ENCODE measurements at regions not wholly inside any gene's neighbourhood (a gene's known extent, or its start where the extent isn't known, plus 50 kb on each side); places are given as distances from the start of the nearest gene placed in this dataset.
"Not testable (repeated sequence)": the region's sequence is repeated elsewhere in the genome, so short reads cannot be mapped to it uniquely, and the experiment has no call there.

DNA sequence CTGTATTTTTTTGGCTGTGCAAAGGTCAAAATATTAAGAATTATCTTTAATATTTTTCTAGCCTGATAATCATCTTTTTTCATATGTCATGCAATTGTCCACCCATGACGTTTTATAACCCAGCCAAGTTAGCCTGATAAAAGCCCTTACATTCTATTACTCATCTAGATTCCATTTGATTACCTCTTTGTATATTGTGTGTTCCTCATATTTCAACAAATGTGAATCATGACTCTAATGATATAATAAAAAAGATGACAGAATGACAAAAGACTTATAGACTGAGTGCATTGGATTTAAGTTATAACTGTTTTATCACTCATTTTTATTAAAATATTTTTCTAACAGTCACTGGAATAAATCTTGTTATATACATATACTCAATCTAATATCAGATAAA lies 1560.0 kb upstream of the LRRTM3 start:
- Mint-ChIP-seq H3K9me3 (peaks cover 7% of the 10 kb centered on the region), H3K36me3 (ENCODE audit: insufficient read depth) (no peaks in the 10 kb centered on the region), H3K27me3 (ENCODE audit: low read depth) (no peaks in the 10 kb centered on the region), H3K4me1 (ENCODE audit: low read depth) (no peaks in the 10 kb centered on the region), H3K4me3 (no peak overlapping the region)
- ATAC-seq (no peak), DNase-seq (no peak)

DNA sequence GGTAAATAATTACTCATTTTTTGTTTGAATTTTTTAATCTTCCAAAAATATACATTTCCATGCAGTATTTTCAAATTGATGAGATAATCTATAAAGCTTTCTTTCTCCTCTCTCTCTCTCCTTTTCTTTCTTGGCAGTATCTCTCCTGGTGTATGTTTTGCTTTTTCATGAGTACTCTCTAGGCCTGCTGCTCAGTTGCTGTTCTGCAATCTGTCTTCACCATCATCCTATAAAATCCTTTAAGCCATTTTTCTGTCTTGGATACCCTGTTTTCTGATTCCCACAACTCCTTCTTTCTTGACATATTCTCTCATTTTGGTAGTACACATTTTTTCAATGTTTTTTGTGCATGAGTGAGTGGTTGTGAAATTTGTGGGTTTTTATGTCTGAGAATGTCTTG lies 1558.1 kb upstream of the LRRTM3 start:
- no peak overlapping the region for H3K4me3 Mint-ChIP-seq
- H3K4me1 Mint-ChIP-seq (ENCODE audit: low read depth), result no peaks in the 10 kb centered on the region

DNA sequence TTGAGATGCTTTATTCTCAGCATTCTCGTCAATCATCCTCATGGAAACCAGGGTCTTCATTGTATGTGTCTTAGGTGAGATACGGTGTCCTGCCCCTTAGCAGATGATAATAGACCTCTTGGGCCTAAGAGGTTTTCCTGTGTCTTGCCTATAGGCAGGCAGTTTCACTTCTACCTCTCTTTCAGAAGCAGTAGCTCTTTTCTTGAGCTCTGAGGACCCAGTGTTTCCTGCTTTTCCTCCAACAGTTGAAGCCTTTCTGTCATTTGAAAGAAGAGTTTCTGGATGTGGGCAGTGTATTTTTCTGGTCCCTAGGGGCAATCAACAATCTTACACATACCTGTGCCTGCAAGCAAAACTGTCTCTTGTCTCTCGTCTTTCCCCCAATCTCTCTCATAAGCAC lies 1550.3 kb upstream of the LRRTM3 start:
- Mint-ChIP-seq H3K36me3 (ENCODE audit: insufficient read depth) (no peaks in the 10 kb centered on the region), H3K4me1 (ENCODE audit: low read depth) (no peaks in the 10 kb centered on the region), H3K27me3 (ENCODE audit: low read depth) (no peaks in the 10 kb centered on the region), H3K9me3 (no peaks in the 10 kb centered on the region), H3K4me3 (no peak overlapping the region)
- ATAC-seq, result no peak
- DNase-seq, result no peak

More for the DNA sequence above, 1558.1 kb upstream of the LRRTM3 start:
- peaks cover 7% of the 10 kb centered on the region for H3K9me3 Mint-ChIP-seq
- ATAC-seq, result no peak
- H3K36me3 Mint-ChIP-seq (ENCODE audit: insufficient read depth), result no peaks in the 10 kb centered on the region
- DNase-seq, result no peak
- H3K27me3 Mint-ChIP-seq (ENCODE audit: low read depth), result no peaks in the 10 kb centered on the region

DNA sequence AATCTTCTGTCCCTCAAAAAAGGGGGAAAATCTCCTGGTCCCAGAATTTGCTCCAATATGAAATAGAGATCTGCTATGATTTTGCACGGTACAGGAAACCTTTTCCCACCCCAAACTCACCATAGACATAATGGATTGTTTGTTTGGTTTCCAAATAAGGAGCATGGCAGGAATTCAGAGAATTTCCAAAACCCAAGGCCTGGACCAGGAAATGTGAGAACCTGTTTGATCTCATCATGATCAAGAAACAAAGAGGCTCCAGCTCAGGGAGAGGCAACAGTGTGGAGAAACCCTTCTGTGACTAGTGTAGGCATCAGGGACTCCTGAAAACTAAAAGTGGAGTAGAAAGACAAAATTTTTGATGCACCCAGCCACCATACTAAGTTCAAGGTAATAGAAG lies 1548.1 kb upstream of the LRRTM3 start:
- DNase-seq, result no peak
- no peak for ATAC-seq
- Mint-ChIP-seq H3K27me3 (ENCODE audit: low read depth) (no peaks in the 10 kb centered on the region), H3K4me1 (ENCODE audit: low read depth) (no peaks in the 10 kb centered on the region), H3K4me3 (no peak overlapping the region), H3K36me3 (ENCODE audit: insufficient read depth) (no peaks in the 10 kb centered on the region), H3K9me3 (no peaks in the 10 kb centered on the region)

DNA sequence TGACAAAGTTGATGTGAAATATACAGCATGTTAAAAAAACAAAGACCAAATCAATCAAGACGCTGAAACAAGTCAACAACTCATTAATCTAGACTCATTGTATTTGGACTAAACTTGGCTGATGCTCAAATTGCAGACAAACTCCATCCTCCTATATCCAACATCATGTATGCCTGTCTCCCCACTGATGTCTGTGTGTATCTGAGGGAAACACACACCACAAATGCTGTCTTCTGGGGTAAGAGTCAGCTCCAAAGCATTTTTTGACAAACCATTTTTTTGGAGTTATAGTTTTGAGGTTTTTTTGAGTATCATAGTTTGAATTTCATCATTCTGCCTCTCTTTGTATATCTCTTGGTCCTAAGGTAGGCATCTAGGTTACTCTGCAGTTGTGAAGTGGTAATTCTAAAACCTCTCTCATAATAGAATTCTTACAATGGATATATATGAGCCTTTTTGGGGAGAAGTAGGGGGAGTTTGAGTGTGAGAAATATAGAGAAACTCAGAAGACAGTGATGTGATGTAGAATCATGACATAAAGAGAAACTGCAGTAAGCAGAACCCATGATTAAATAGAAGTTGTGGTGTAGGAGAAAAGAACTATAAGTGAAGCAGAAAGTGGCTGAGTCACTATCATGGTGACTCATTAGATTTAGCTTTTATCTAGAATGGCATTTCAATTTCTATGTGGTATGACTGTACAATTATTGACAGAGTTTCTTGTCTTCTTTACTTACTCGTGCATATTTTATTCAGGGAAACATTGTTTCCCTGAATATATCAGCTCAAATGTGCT lies 1531.1 kb upstream of the LRRTM3 start:
- ATAC-seq (no peak), DNase-seq (no peak)
- Mint-ChIP-seq H3K4me3 (no peak overlapping the region), H3K4me1 (ENCODE audit: low read depth) (no peaks in the 10 kb centered on the region), H3K36me3 (ENCODE audit: insufficient read depth) (no peaks in the 10 kb centered on the region), H3K9me3 (peaks cover 11% of the 10 kb centered on the region), H3K27me3 (ENCODE audit: low read depth) (no peaks in the 10 kb centered on the region)

DNA sequence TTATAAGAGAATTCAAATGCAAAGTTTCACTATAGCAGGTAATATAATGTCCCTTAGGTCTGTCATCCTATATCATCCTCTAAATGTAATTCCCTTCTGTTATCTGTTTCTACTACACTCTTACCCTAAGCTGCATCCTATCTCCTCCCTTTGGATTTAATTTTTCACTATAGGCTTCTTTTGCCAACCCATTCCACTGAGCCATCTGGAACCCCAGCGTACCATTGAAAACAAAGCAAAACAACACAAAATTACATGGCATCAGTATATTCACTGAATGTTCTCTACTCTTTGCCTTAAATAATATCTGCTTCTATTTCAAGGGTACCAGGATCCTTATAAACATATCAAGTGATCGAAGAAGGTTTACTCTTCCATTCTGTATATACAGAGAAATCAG lies 1530.2 kb upstream of the LRRTM3 start:
- H3K36me3 Mint-ChIP-seq (ENCODE audit: insufficient read depth), result no peaks in the 10 kb centered on the region
- H3K4me1 Mint-ChIP-seq (ENCODE audit: low read depth), result no peaks in the 10 kb centered on the region
- DNase-seq (no peak), ATAC-seq (no peak)
- H3K4me3 Mint-ChIP-seq, result no peak overlapping the region
- peaks cover 11% of the 10 kb centered on the region for H3K9me3 Mint-ChIP-seq
- no peaks in the 10 kb centered on the region for H3K27me3 Mint-ChIP-seq (ENCODE audit: low read depth)

DNA sequence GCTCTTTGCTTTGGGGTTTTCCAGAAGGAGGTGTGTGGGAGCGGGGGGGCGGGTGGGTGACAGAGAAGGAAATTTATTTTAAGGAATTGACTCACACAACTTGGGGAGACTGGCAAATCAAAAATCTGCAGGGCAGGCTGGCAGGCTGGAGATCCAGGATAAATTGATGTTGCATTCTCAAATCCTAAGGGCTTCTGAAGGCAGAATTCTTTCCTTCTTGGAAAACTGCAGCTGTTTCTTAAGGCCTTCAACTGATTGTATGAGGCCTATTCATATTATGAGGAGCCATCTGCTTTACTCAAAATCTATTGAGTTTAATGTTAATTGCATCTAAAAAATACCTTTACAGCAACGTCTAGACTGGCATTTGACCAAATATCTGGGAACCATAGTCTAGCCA lies 1528.8 kb upstream of the LRRTM3 start:
- Mint-ChIP-seq H3K36me3 (ENCODE audit: insufficient read depth) (no peaks in the 10 kb centered on the region), H3K4me1 (ENCODE audit: low read depth) (no peaks in the 10 kb centered on the region), H3K4me3 (no peak overlapping the region), H3K9me3 (peaks cover 11% of the 10 kb centered on the region), H3K27me3 (ENCODE audit: low read depth) (no peaks in the 10 kb centered on the region)
- DNase-seq, result no peak
- ATAC-seq, result no peak

DNA sequence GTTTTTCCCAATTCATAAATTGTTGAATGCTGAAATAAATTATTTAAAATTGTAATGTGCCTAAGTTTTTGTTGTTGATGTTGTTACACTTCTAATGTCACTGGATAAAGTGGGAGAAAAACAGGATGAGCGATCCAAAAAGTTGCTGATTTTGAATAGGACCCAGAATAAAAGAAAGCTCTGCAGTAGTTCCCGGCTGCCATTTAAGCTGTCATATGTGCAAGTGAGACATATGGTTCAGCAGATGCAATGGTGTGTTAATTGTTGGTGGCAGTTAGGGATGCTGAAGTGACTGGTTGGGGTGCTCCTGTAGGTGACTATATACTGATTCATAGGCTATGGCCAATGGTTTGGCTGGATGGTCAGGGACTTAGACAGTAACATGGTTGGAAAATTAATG lies 1517.4 kb upstream of the LRRTM3 start:
- Mint-ChIP-seq H3K9me3 (no peaks in the 10 kb centered on the region), H3K27me3 (ENCODE audit: low read depth) (no peaks in the 10 kb centered on the region), H3K36me3 (ENCODE audit: insufficient read depth) (no peaks in the 10 kb centered on the region), H3K4me3 (no peak overlapping the region), H3K4me1 (ENCODE audit: low read depth) (no peaks in the 10 kb centered on the region)
- ATAC-seq (no peak), DNase-seq (no peak)

DNA sequence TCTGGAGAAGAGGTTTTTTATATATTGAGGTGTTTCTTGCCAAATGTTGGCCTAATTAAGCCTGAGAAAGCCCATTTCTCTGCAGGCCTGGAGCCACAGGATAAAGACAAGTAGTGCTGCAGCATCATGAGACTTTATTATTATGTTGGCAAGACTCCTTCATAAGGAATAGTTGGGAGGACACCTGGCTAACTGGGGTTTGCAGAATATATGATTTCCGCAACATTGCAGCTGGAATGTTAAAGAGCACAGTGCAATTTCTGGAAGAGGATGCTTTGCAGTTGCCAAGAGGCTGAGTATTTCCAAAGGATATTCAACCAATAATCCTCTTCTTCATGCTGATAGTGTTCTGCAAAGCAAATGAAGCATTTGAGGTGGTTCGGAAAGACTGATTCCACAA lies 1512.8 kb upstream of the LRRTM3 start:
- H3K27me3 Mint-ChIP-seq (ENCODE audit: low read depth), result no peaks in the 10 kb centered on the region
- H3K4me3 Mint-ChIP-seq, result no peak overlapping the region
- no peaks in the 10 kb centered on the region for H3K4me1 Mint-ChIP-seq (ENCODE audit: low read depth)
- peaks cover 3% of the 10 kb centered on the region for H3K9me3 Mint-ChIP-seq
- ATAC-seq (no peak), DNase-seq (no peak)
- no peaks in the 10 kb centered on the region for H3K36me3 Mint-ChIP-seq (ENCODE audit: insufficient read depth)

DNA sequence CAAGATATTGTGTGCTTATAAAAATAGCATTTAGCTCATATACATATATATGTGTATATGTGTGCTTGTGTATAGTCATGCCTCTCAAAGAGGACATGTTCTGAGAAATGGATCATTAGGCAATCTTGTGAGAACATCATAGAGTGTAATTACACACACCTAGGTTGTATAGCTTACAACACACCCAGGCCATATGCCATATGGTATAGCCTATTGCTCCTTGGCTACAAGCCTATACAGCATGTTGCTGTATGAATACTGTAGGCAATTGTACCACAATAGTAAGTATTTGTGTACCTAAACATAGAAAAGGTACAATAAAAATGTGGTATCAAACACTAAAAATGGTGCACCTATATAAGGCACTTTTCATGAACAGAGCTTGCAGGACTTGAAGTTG lies 1510.5 kb upstream of the LRRTM3 start:
- H3K9me3 Mint-ChIP-seq, result peaks cover 7% of the 10 kb centered on the region
- H3K4me1 Mint-ChIP-seq (ENCODE audit: low read depth), result no peaks in the 10 kb centered on the region
- DNase-seq (no peak), ATAC-seq (no peak)
- no peaks in the 10 kb centered on the region for H3K36me3 Mint-ChIP-seq (ENCODE audit: insufficient read depth)
- no peak overlapping the region for H3K4me3 Mint-ChIP-seq
- H3K27me3 Mint-ChIP-seq (ENCODE audit: low read depth), result no peaks in the 10 kb centered on the region

DNA sequence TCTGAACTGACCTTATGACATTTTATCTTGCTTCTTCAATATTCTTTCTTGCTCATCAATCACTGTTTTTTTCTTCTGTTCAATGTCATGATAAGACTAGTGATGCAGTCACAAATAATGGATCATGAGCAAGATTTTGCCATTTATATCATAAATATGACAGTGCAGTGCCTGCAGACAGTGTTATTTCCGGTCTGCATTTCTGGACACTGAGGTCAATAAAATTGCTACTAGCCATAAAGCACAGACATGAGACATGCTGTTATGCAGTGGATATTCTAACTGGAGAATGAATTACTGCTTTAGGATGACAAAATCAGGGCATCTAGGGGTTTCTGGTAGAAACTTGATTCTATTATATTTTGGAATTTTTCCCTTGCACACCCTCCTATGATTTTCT lies 1509.7 kb upstream of the LRRTM3 start:
- no peaks in the 10 kb centered on the region for H3K27me3 Mint-ChIP-seq (ENCODE audit: low read depth)
- no peaks in the 10 kb centered on the region for H3K36me3 Mint-ChIP-seq (ENCODE audit: insufficient read depth)
- peaks cover 7% of the 10 kb centered on the region for H3K9me3 Mint-ChIP-seq
- ATAC-seq (no peak), DNase-seq (no peak)
- no peaks in the 10 kb centered on the region for H3K4me1 Mint-ChIP-seq (ENCODE audit: low read depth)
- H3K4me3 Mint-ChIP-seq, result no peak overlapping the region

DNA sequence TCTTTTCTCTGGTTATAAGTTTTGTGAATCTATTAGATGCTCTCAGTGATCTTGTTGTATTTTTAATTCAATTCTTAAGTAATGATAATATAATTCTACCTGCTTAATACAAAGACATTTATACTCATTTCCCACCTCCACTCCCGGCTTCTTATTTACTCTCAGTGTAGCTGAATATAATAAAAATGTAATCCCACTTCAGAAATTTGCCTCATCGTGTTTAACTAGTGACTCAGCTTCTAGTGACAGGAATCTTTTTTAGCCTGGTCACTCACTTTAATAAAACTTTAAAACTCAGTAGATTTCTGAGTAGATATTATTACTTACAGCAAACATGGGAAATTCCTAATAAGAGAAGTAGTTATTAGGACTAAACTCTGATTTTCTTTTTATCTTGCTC lies 1506.2 kb upstream of the LRRTM3 start:
- H3K4me1 Mint-ChIP-seq (ENCODE audit: low read depth), result no peaks in the 10 kb centered on the region
- ATAC-seq (no peak), DNase-seq (no peak)
- H3K4me3 Mint-ChIP-seq, result no peak overlapping the region
- no peaks in the 10 kb centered on the region for H3K27me3 Mint-ChIP-seq (ENCODE audit: low read depth)
- H3K36me3 Mint-ChIP-seq (ENCODE audit: insufficient read depth), result no peaks in the 10 kb centered on the region
- H3K9me3 Mint-ChIP-seq, result peaks cover 17% of the 10 kb centered on the region

DNA sequence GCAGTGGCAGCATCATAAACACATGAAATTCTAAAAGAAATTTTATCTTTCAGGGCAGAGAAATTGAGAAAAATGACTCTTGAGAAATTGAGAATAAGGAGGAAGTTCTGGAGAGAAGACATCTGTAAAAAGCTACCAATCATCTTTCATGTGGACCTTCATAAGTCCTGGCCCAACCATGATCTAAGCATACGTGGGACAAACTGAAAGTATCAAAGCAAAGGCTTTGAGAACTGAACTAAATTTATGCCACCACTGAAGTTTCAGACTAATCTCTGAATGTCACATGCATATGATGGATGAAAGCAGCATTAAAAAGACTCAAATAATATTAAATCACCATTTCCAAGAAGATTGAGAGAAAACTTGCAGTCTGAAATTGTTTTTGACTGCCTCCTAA lies 1502.8 kb upstream of the LRRTM3 start:
- no peak for ATAC-seq
- H3K27me3 Mint-ChIP-seq (ENCODE audit: low read depth), result no peaks in the 10 kb centered on the region
- no peaks in the 10 kb centered on the region for H3K36me3 Mint-ChIP-seq (ENCODE audit: insufficient read depth)

DNA sequence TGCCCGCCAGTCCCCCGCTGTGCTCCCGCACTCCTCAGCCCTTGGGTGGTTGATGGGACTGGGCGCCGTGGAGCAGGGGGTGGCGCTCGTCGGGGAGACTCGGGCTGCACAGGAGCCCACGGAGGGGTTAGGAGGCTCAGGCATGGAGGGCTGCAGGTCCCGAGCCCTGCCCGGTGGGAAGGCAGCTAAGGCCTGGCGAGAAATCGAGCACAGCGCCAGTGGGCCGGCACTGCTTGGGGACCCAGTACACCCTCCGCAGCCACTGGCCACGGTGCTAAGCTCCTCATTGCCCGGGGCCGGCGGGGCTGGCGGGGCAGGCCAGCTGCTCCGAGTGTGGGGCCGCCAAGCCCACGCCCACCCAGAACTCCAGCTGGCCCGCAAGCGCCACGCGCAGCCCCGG lies 1496.5 kb upstream of the LRRTM3 start:
- DNase-seq; ATAC-seq; H3K27me3 Mint-ChIP-seq (ENCODE audit: low read depth); H3K4me3 Mint-ChIP-seq; H3K4me1 Mint-ChIP-seq (ENCODE audit: low read depth); H3K36me3 Mint-ChIP-seq (ENCODE audit: insufficient read depth): not testable (repeated sequence)
- peaks cover 12% of the 10 kb centered on the region for H3K9me3 Mint-ChIP-seq

More for the DNA sequence above, 1502.8 kb upstream of the LRRTM3 start:
- DNase-seq, result no peak
- H3K4me1 Mint-ChIP-seq (ENCODE audit: low read depth), result no peaks in the 10 kb centered on the region
- H3K4me3 Mint-ChIP-seq, result no peak overlapping the region
- peaks cover 21% of the 10 kb centered on the region for H3K9me3 Mint-ChIP-seq

DNA sequence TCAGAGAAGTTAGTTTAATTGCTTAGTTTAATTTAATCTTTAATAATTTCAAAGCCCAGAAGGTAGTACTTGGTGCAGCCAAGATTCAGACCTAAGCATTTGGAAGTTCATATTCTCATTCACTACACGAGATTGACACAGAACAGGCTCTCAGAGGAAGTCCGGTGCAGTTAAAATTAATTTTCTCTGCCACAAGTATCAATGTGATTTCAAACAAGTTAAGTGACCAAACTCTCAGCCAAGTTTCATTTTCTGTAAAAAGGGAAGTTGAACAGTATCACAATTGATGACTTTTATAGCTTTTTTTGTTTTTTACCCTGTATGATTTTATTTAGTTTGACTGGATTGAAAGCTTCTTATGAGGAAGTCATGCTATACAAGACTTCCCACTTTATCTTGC lies 1494.9 kb upstream of the LRRTM3 start:
- Mint-ChIP-seq H3K27me3 (ENCODE audit: low read depth) (no peaks in the 10 kb centered on the region), H3K4me3 (no peak overlapping the region), H3K4me1 (ENCODE audit: low read depth) (no peaks in the 10 kb centered on the region), H3K36me3 (ENCODE audit: insufficient read depth) (no peaks in the 10 kb centered on the region), H3K9me3 (peaks cover 8% of the 10 kb centered on the region)
- no peak for ATAC-seq
- DNase-seq, result no peak

DNA sequence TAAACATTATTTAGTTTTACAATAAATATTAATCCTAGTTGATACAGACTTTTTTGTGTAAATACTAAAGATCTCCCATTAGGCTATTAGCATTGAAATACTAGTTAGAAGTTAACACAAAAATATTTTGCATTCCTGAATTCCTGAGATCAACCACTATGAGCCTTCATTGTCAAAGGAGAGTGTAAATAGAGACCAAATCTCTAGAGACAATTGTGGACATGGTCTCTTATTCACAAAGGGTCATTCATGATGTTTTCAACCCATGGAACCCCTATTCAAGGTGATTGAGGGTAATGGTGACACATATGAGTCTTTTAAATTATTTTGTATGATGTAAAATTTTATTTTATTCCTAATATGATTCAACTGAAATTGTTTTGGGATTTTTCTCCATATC lies 1454.8 kb upstream of the LRRTM3 start:
- Mint-ChIP-seq H3K36me3 (ENCODE audit: insufficient read depth) (no peaks in the 10 kb centered on the region), H3K27me3 (ENCODE audit: low read depth) (no peaks in the 10 kb centered on the region)
- DNase-seq, result no peak

More for the DNA sequence above, 1454.8 kb upstream of the LRRTM3 start:
- no peaks in the 10 kb centered on the region for H3K4me1 Mint-ChIP-seq (ENCODE audit: low read depth)
- H3K9me3 Mint-ChIP-seq, result peaks cover 19% of the 10 kb centered on the region
- ATAC-seq, result no peak
- H3K4me3 Mint-ChIP-seq, result no peak overlapping the region

Data from activated T-cell treated with anti-CD3 and anti-CD28 coated beads, Interleukin-2, amount 50 U/mL, for 4 hours (primary cell).